Ovary (tissue), 7 donors: ENCODE measurements at regions not wholly inside any gene's neighbourhood (a gene's known extent, or its start where the extent isn't known, plus 50 kb on each side); places are given as distances from the start of the nearest gene placed in this dataset.

Experiments
- DNase-seq, 5 donors: peaks; one replicate each; pipeline ENCODE4 v3.0.0-alpha.2; 2019 to 2020
- H3K27ac ChIP-seq, 2 donors: fragments of 200-600 bp; one replicate each; pipeline versions ENCODE4 v1.5.1 to v1.8.0; 2019 to 2022
- H3K27me3 ChIP-seq: fragments of 200-600 bp; one replicate; pipeline ENCODE4 v1.8.0; 2022
- H3K36me3 ChIP-seq: fragments of 200-600 bp; sonication (generic); one replicate; pipeline ENCODE4 v1.5.1; 2019
- H3K4me1 ChIP-seq: one replicate; pipeline ENCODE4 v1.8.1; 2013; ENCODE audit warnings: mild to moderate bottlenecking, moderate library complexity; ENCODE audit not compliant: insufficient read depth
- H3K4me3 ChIP-seq: fragments of 200-600 bp; sonication (generic); one replicate; pipeline ENCODE4 v1.5.1; 2017
- H3K9me3 ChIP-seq, 2 donors: fragments of 200-600 bp in 1 of 2; sonication (generic) in 1 of 2; one replicate each; pipeline versions ENCODE4 v1.5.1 to v1.8.1; 2013 to 2019; ENCODE audit warnings: mild to moderate bottlenecking in 1 of 2, moderate library complexity in 1 of 2
- CTCF ChIP-seq, 3 donors: fragments of 450-650 bp in 2 of 3; fragments of 200-600 bp in 1 of 3; IDR thresholded peaks; one replicate each; pipeline versions ENCODE4 v1.5.1 to v1.8.0; 2016 to 2022; ENCODE audit warnings: antibody characterized with exemption in 3 of 3, mild to moderate bottlenecking in 1 of 3
- EP300 ChIP-seq: sonication (generic); formaldehyde crosslinking; IDR thresholded peaks from one replicate; pipeline ENCODE4 v1.6.1; 2017; ENCODE audit warnings: antibody characterized with exemption
- POLR2A ChIP-seq: fragments of 450-650 bp; IDR thresholded peaks from one replicate; pipeline ENCODE4 v1.6.1; 2017; ENCODE audit warnings: antibody characterized with exemption, mild to moderate bottlenecking, moderate library complexity
- WGBS, 3 donors: extraction: QIAGEN DNeasy Blood & Tissue Kit in 1 of 3; methylation state at CpG; one replicate each; pipeline versions ENCODE4 v1.1.5 to v1.1.7; 2013 to 2017; 5-methylcytosine and 5-hydroxymethylcytosine counted together
- intact Hi-C, 4 donors: fragments of 100-400 bp; cut with DNase I; formaldehyde crosslinking; loops; one replicate each; pipeline versions ENCODE4 v1.11.0 to v1.15.1; 2022 to 2023
- donor health status: DM: no; HTN: no; CAD: no; lungs with moderate emphysema.
- donor health status: DM: no; HTN: no; CAD: no.
- donor health status: Bipolar disorder and iron deficiency.
- donor health status: DM: no; HTN: no; CAD: no.
- donor health status: DM: yes; HTN: yes; CAD: no.

GRCh38 chr3:105042586-105042985, 324.1 kb upstream of the ALCAM start:
- intact Hi-C loops: no loop called here
- WGBS, 3 donors: 45 to 58% (median 50%) methylated on average over 3 of the region's 3 CpGs

GRCh38 chr3:105051111-105051510, 315.6 kb upstream of the ALCAM start:
- H3K27me3 ChIP-seq: no peaks in the 10 kb centered on the region
- no peak overlapping the region for H3K4me3 ChIP-seq
- TF ChIP-seq POLR2A: no peak
- no peak for TF ChIP-seq EP300
- no peak for TF ChIP-seq CTCF (IDR thresholded peaks at IDR 0.05)
- H3K27ac ChIP-seq: no peak overlapping the region
- no peaks in the 10 kb centered on the region for H3K9me3 ChIP-seq
- H3K36me3 ChIP-seq: no peaks in the 10 kb centered on the region
- H3K4me1 ChIP-seq: no peaks in the 10 kb centered on the region
- intact Hi-C loops: no loop called here
- DNase-seq: no peak
- 65 to 87% (median 83%) methylated on average over 2 of the region's 2 CpGs for WGBS, 3 donors

More at GRCh38 chr3:105042586-105042985, 324.1 kb upstream of the ALCAM start:
- no peaks in the 10 kb centered on the region for H3K36me3 ChIP-seq
- TF ChIP-seq EP300 (no peak), CTCF (IDR thresholded peaks at IDR 0.05) (no peak), POLR2A (no peak)
- no peaks in the 10 kb centered on the region for H3K9me3 ChIP-seq
- no peaks in the 10 kb centered on the region for H3K4me1 ChIP-seq
- H3K27ac ChIP-seq: no peak overlapping the region
- DNase-seq: no peak
- H3K27me3 ChIP-seq: no peaks in the 10 kb centered on the region
- H3K4me3 ChIP-seq: no peak overlapping the region

- Histone ChIP-seq H3K27me3 (no peaks in the 10 kb centered on the region), H3K9me3 (no peaks in the 10 kb centered on the region), H3K4me3 (no peak overlapping the region), H3K4me1 (no peaks in the 10 kb centered on the region), H3K36me3 (no peaks in the 10 kb centered on the region), H3K27ac (no peak overlapping the region)
- WGBS, 3 donors: 95 to 100% (median 100%) methylated on average over 1 of the region's 1 CpG
- no peak for TF ChIP-seq CTCF (IDR thresholded peaks at IDR 0.05)
- intact Hi-C loops: no loop called here
- DNase-seq: no peak
Observed at GRCh38 chr3:105051972-105052371, 314.7 kb upstream of the ALCAM start.

- WGBS, 3 donors: 10 to 17% (median 17%) methylated on average over 3 of the region's 3 CpGs
- H3K9me3 ChIP-seq: no peaks in the 10 kb centered on the region
- intact Hi-C loops: no loop called here
Observed at GRCh38 chr3:105062853-105063252, 303.9 kb upstream of the ALCAM start.

More at GRCh38 chr3:105062853-105063252, 303.9 kb upstream of the ALCAM start:
- H3K36me3 ChIP-seq: no peaks in the 10 kb centered on the region
- H3K27me3 ChIP-seq: no peaks in the 10 kb centered on the region
- H3K27ac ChIP-seq: no peak overlapping the region
- DNase-seq: no peak
- no peak overlapping the region for H3K4me3 ChIP-seq
- H3K4me1 ChIP-seq: no peaks in the 10 kb centered on the region
- TF ChIP-seq EP300 (no peak), POLR2A (no peak), CTCF (IDR thresholded peaks at IDR 0.05) (no peak)
